Transverse colon (tissue), 3 donors: ENCODE measurements at regions not wholly inside any gene's neighbourhood (a gene's known extent, or its start where the extent isn't known, plus 50 kb on each side); places are given as distances from the start of the nearest gene placed in this dataset.

ENCODE experiments used
- POLR2A ChIP-seq: fragments of 450-650 bp; IDR thresholded peaks from one replicate; pipeline ENCODE4 v1.6.1; 2016; ENCODE audit warnings: antibody characterized with exemption, mild to moderate bottlenecking, moderate library complexity
- TF ChIP-seq, protein P1 (sequence below), 5 experiments: fragments of 200-600 bp in 3 of 5; fragments of 450-650 bp in 2 of 5; sonication (generic) in 3 of 5; IDR thresholded peaks; 1 replicate in 2 of 5; 2 replicates in 3 of 5; pipeline ENCODE4 v1.5.1; 2016 to 2017; ENCODE audit warnings: antibody characterized with exemption in 5 of 5, inconsistent platforms in 3 of 5, mild to moderate bottlenecking in 2 of 5, moderate library complexity in 1 of 5

GRCh38 chr12:42792265-42792664 is 202.7 kb upstream of the PRICKLE1 start:
- TF ChIP-seq, protein P1, sequence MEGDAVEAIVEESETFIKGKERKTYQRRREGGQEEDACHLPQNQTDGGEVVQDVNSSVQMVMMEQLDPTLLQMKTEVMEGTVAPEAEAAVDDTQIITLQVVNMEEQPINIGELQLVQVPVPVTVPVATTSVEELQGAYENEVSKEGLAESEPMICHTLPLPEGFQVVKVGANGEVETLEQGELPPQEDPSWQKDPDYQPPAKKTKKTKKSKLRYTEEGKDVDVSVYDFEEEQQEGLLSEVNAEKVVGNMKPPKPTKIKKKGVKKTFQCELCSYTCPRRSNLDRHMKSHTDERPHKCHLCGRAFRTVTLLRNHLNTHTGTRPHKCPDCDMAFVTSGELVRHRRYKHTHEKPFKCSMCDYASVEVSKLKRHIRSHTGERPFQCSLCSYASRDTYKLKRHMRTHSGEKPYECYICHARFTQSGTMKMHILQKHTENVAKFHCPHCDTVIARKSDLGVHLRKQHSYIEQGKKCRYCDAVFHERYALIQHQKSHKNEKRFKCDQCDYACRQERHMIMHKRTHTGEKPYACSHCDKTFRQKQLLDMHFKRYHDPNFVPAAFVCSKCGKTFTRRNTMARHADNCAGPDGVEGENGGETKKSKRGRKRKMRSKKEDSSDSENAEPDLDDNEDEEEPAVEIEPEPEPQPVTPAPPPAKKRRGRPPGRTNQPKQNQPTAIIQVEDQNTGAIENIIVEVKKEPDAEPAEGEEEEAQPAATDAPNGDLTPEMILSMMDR (IDR thresholded peaks at IDR 0.05): no peak
- no peak for TF ChIP-seq POLR2A
